ENCODE measurements at regions not wholly inside any gene's neighbourhood (a gene's known extent, or its start where the extent isn't known, plus 50 kb on each side); places are given as distances from the start of the nearest gene placed in this dataset.
"Not testable (repeated sequence)": the region's sequence is repeated elsewhere in the genome, so short reads cannot be mapped to it uniquely, and the experiment has no call there.

GRCh38 chr5:106780355-106780754, 890.4 kb downstream of the EFNA5 start:
- DNase-seq, result no peak

DNA sequence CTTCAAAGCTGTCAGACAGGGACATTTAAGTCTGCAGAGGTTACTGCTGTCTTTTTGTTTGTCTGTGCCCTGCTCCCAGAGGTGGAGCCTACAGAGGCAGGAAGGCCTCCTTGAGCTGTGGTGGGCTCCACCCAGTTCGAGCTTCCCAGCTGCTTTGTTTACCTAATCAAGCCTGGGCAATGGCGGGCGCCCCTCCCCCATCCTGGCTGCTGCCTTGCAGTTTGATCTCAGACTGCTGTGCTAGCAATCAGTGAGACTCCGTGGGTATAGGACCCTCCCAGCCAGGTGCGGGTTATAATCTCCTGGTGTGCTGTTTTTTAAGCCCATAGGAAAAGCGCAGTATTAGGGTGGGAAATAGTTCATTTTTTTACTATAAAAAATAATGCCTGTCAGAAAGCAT, 894.2 kb downstream of the EFNA5 start:
- not testable (repeated sequence) for DNase-seq

DNA sequence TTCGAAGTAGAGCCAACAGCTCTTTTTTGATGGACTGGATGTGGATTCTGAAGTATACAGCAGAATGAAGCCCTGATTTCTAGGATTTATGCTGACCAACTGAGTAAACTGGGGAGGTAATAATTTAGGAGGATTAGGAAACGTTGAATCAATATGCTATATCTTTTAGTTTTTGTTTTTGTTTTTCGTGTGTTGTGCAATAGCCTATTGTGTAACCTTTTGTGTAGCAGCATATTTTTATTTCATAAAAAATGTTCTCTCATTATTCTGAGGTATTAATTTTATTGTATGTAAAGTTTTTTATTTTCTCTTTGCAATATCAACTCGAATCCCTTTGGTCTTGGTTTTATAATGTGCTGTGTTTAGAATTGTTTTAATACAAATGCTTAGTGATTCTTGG, 902.3 kb downstream of the EFNA5 start:
- no peak for DNase-seq

- DNase-seq, result no peak
Measured at GRCh38 chr5:106766916-106767315, 903.8 kb downstream of the EFNA5 start.

- peak; percentile 44 for DNase-seq
Measured at GRCh38 chr5:106759581-106759980, 911.2 kb downstream of the EFNA5 start.

DNA sequence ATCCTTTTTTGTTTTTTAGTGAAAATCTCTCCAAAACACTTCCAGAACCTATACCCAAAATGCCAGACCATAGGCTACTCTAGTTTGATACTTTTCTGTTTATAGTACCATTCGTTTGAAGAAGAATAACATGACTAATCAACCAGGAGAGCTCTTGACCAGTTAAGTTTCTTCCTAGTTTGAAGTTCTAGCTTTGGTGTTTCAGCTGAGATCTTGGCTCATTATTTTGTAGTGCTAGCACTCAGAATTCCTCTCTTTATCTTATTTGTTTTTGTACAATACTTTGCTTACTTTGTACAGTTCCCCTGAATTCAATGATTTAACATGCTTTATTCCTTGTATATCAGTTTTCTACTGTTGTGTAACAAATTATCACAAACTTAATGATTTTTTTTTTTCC, 911.6 kb downstream of the EFNA5 start:
- no peak for DNase-seq

DNA sequence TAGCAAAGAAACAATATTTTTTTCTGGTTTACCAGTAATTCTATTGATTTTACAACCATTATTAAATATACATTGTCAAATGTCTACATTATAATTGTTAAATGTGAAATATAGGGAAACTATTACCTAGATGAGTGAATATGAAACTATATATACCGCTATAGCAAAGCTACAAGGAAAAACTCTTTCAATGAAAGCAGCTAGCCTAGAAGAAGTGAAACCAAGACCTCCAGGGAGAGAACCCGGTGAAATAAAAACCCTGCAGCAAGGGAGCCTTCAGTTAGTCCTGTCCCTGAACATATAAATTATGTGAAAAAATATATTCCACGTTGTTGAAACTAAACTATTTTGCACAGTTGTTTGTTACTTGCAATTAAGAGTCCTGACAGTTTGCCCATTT, 913.1 kb downstream of the EFNA5 start:
- DNase-seq, result no peak

DNA sequence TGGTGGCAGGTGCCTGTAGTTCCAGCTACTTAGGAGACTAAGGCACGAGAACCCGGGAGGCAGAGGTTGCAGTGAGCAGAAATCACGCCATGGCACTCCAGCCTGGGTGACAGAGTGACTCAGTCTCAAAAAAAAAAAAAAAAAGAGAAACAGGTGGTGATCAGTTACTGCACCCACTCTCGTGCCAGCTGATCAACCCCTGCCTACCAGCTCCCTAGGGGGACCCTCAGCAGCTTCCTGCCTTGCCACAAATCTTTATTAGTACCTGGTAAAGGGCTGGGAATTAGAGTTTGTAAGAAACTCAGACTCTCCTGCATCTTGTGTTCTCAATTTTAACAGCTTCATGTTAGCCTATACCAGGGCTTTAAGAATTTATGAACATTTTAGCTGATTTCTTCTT, 914.9 kb downstream of the EFNA5 start:
- DNase-seq, result no peak

DNA sequence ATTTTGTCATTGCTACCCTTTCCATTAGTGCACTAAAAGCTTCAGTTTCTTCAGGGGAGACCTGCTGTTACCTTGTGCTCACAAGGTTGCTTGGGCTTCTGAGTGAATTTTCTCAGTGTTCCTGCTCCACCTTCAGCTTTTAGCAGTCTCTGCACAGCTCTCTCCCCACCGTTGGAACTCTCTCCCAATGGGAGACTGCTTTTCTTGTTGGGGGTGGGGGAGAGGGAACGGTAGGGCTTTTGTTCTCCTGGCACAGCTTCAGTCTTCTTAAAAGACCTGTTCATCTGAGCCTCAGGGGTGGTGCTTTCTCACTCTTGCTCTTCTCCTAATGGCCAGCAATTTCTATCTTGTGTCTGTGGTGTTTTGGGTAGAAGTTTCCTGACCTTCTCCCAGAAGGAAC, 915.7 kb downstream of the EFNA5 start:
- no peak for DNase-seq

DNA sequence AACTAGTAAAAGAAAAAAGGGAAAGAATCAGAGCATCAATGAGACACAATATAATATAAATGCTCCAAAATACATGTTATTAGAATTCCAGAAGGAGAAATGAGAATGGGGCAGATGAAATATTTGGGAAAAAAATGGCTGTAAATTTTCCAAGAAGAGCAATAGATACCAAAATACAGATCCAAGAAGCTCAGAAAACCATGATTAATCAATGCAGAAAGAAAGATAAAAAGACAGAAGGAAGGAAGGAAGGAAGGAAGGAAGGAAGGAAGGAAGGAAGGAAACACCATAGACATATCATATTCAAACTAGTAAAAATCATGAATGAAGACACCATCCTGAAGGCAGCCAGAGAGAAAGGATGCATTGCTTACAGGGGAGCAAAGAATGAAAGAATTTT, 920.9 kb downstream of the EFNA5 start:
- DNase-seq, result no peak

DNA sequence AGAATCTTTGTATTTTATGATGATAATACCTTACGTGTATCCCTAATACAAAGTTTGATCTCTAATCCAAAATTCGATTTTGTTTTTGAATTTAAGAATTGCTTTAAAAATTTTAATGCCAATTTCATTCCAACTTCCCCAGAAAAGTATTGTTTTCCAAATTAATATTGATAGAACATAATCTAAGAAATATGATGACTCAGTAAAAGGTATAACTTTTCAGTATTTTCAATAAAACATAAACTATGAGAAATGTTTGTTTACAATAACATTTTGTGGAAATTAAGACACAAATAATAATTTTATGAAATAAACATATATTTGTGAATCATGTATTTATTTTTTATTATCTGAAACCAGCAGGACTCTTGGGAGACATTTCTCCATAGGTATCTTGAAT, 931.6 kb downstream of the EFNA5 start:
- no peak for DNase-seq

DNA sequence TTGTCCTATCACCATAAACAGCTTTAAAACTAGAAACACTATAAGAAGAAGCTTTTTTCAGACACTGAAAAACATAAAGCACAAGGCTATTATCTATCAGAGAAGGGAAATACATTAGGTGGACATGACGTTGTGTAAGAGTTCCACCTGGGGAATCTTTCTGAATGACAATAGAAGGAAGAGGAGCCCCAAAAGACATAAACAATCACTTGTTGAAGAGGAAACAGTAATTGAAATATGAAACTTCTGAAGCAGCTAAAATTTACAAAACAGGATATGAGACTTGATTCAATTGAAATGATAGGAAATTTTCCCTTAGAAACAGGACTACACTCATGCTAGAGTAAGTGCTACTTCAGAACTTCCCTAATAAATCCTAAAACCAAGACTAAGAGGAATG, 933.6 kb downstream of the EFNA5 start:
- DNase-seq, result no peak

GRCh38 chr5:106732624-106733023, 938.1 kb downstream of the EFNA5 start:
- DNase-seq, result no peak

DNA sequence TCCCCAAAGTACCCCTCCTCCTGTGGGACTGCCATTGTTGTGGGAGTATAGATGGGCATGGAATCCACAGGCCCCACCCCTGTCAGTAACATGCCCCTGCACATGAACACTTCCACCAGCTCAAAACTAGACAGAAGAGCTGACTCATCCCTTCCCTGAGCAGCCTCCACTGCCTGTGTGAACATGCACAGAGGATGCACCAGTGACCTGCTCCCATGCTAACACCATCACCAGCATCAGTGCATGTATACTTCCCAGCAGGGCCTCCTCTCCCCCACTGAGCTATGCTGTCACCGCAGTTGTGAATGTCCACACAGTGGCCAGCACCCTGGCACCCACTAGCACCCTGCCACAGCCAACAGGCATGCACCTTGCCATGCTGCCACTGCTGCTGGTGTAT, 939.8 kb downstream of the EFNA5 start:
- no peak for DNase-seq

GRCh38 chr5:106730506-106730905, 940.2 kb downstream of the EFNA5 start:
- no peak for DNase-seq

GRCh38 chr5:106728208-106728607, 942.5 kb downstream of the EFNA5 start:
- DNase-seq, result no peak

DNA sequence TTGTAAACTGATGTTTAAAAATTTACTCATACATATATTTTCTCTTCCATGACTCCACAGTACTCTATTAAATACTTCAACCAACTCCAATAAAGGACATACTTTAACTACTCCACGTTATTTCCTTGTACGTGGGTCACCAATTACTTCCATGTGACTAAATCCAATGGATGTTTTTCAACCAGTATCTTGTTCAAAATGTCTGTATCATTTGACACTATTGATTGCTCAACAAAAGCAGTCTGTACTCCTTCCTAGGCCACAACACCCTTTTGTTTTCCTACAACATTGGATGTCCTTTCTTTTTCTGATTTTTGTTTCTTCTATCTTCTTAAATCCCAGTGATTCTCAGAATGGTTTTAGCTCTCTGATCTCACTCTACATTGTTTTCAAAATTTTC, 943.7 kb downstream of the EFNA5 start:
- no peak for DNase-seq

DNA sequence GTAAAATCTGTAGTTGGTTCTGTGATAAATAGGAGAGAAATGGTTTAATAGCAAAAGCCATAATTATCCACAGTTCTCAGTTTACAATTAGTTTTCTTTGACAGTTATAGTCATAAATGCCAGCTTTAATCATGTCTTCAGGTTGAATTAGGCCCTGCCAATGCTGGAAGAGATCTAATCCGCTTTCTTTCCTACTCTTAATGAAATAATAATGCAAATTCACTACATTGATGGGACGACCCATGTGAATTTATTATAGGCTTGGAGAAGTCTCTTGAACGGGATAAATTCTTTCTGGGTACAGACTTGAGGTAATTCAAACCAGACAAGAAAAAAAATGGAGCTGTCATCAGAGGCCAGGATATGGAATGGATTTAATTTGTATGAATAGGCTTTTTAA, 950.4 kb downstream of the EFNA5 start:
- DNase-seq, result no peak

DNA sequence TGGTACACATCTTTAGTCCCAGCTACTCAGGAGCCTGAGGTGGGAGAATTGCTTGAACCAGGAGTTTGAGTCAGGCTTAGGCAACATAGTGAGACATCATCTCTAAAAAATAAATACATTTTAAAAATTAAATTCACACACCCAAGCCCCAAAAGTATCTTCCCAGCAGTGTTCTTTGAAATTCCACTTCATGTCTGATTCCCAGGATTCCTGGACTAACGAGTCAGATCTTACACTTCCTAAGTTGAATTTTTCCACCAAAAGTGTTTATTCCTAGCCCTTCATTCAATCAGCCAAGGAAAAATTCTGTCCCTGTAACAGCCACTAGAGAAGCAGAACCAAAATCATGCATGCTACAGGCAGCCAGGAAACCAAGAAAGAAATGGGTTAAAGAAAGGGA, 970.9 kb downstream of the EFNA5 start:
- no peak for DNase-seq

GRCh38 chr5:106699198-106699597, 971.5 kb downstream of the EFNA5 start:
- no peak for DNase-seq

DNA sequence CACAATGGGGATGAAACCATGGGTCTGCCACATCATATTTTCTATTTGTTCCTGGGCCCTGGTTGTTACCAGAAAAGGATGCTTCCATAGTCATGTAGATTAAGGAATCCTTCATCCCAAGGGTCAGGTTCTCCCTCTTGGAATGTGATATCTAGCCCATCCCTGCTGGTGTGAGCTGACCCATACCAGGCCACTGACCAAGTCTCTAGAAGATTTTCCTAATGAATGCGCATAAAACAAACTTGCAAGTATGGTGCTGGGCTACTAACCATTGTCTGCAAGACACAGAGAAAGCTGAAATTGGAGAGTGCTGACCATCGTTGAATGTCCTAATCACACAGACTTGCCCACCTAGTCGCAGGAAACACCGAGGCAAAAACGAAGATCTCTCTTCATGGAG, 972.6 kb downstream of the EFNA5 start:
- no peak for DNase-seq

DNA sequence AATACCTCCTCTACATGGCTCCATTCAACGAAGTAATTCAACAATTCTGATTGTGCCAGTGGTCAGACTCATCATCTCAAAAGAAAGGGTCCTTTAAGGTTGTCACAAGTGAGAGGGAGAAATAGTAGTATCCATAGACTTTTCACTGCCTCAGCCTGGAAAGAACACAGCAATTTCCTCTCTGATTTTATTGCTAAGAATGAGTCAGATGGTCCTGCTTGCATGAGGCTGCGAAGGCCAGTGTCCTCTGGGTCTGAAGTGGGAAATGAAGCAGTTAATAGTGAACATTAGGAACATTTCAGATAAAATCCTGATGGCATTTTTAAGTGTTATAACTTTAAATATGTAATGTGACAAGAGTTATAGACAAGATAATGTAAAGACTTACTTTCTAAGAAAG, 979.0 kb downstream of the EFNA5 start:
- DNase-seq, result no peak

DNA sequence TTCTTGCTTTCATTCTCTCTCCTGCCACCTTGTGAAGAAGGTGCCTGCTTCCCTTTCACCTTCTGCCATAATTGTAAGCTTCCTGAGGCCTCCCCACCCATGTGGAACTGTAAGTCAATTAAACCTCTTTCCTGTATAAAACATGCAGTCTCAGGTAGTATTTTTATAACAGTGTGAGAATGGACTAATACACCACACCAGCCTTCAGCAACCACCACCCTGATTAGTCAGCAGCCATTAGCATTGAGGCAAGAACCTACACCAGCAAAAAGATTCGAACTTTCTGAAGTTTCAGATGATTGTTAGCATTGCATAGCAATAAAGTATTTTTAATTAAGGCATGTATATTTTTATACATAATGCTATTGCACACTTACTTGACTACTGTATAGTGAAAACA, 980.2 kb downstream of the EFNA5 start:
- DNase-seq, result no peak

GRCh38 chr5:106680330-106680729, 990.4 kb downstream of the EFNA5 start:
- no peak for DNase-seq

DNA sequence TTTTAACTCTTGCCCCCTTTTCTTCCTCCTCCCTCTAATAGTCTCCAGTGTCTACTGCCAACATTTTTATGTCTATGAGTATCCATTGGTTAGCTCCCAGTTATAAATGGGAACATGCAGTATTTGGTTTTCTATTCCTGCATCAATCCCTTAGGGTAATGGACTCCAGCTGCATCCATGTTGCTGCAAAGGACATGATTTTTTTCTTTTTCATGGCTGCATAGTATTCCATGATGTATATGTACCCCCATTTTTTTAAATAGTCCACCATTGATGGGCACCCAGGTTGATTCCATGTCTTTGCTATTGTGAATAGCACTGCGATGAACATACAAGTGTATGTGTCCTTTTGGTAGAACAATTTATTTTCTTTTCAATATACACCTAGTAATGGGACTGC, 993.7 kb downstream of the EFNA5 start:
- no peak for DNase-seq

- DNase-seq, result no peak
Measured at GRCh38 chr5:106675687-106676086, 995.0 kb downstream of the EFNA5 start.

Measured in NCI-H226 (cell line).